ENCODE measurements at regions not wholly inside any gene's neighbourhood (a gene's known extent, or its start where the extent isn't known, plus 50 kb on each side); places are given as distances from the start of the nearest gene placed in this dataset.
"Not testable (repeated sequence)": the region's sequence is repeated elsewhere in the genome, so short reads cannot be mapped to it uniquely, and the experiment has no call there.

DNA sequence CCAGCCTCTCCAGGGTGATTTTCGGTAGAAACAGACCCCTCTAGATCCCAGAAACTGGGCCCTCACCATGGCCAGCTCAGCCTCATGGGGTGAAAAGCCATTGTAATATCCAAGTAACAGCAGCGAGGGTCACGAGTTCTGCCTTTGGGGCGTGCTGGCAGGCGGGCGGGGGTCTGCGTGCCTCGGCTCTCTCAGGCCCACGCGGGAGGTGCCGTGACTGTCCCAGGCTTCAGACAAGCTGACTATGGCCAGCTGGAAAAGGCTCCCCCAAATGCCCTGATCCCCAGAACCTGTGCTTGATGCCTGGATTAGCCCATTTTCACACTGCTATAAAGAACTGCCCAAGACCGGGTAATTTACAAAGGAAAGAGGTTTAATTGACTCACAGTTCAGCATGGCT, 160.2 kb downstream of the LAT start:
- TF ChIP-seq POLR2A (IDR thresholded peaks at IDR 0.05; ENCODE audit: extremely low read depth, insufficient read length); CTCF (IDR thresholded peaks at IDR 0.05; ENCODE audit: low read depth, low read length); MYC (IDR thresholded peaks at IDR 0.05; ENCODE audit: low read depth, low read length): not testable (repeated sequence)
- TF ChIP-seq, protein P1, sequence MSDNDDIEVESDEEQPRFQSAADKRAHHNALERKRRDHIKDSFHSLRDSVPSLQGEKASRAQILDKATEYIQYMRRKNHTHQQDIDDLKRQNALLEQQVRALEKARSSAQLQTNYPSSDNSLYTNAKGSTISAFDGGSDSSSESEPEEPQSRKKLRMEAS (IDR thresholded peaks at IDR 0.05; ENCODE audit: low read depth, low read length), result not testable (repeated sequence)
